ENCODE measurements at regions not wholly inside any gene's neighbourhood (a gene's known extent, or its start where the extent isn't known, plus 50 kb on each side); places are given as distances from the start of the nearest gene placed in this dataset.

- Histone ChIP-seq H3K4me1 (ENCODE audit: control insufficient read depth, insufficient read depth, low read length, poor library complexity, severe bottlenecking) (peaks cover 15% of the 10 kb centered on the region), H3K27ac (ENCODE audit: low read depth, low read length, severe bottlenecking) (peak overlapping the region; percentile 43), H3K36me3 (ENCODE audit: control insufficient read depth, insufficient read depth, low read length) (no peaks in the 10 kb centered on the region), H3K4me3 (ENCODE audit: extremely low read depth, insufficient read depth, low read length, poor library complexity, severe bottlenecking) (no peak overlapping the region), H3K9me3 (ENCODE audit: control insufficient read depth, low read length) (no peaks in the 10 kb centered on the region)
- WGBS, 2 experiments (ENCODE audit: insufficient coverage in 2 of 2) = 94 to 100% methylated on average over 1 to 5 of the region's 5 CpGs
Measured at GRCh38 chr11:35077709-35078469, 61.1 kb upstream of the CD44 start.

- Histone ChIP-seq H3K4me3 (ENCODE audit: extremely low read depth, insufficient read depth, low read length, poor library complexity, severe bottlenecking) (no peak overlapping the region), H3K27ac (ENCODE audit: low read depth, low read length, severe bottlenecking) (no peak overlapping the region), H3K9me3 (ENCODE audit: control insufficient read depth, low read length) (no peaks in the 10 kb centered on the region), H3K36me3 (ENCODE audit: control insufficient read depth, insufficient read depth, low read length) (no peaks in the 10 kb centered on the region), H3K4me1 (ENCODE audit: control insufficient read depth, insufficient read depth, low read length, poor library complexity, severe bottlenecking) (peaks cover 20% of the 10 kb centered on the region)
- 89 to 94% methylated on average over 1 of the region's 1 CpG for WGBS, 2 experiments (ENCODE audit: insufficient coverage in 2 of 2)
Measured at GRCh38 chr11:35078470-35078735, 60.6 kb upstream of the CD44 start.

DNA sequence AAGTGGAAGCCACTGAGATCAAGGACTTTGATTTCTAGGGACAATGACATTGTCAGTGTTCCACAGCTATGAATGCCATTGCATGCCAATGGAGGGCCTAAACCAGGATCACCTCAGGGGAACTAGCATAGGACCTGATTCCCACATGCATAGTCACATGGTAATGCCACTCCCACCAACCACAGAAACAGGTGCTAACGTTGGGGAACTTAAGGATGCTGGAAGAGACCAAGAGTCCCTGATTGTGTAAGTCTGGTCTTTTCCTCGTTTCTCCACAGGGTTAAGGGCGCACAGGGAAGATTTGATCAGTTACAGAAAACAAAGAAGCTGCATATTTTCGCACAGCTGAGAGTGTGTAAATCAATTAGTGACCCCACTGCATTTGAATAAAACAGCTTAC, 59.4 kb upstream of the CD44 start:
- Histone ChIP-seq H3K27ac (ENCODE audit: low read depth, low read length, severe bottlenecking) (no peak overlapping the region), H3K4me3 (ENCODE audit: extremely low read depth, insufficient read depth, low read length, poor library complexity, severe bottlenecking) (no peak overlapping the region), H3K4me1 (ENCODE audit: control insufficient read depth, insufficient read depth, low read length, poor library complexity, severe bottlenecking) (peaks cover 21% of the 10 kb centered on the region), H3K9me3 (ENCODE audit: control insufficient read depth, low read length) (no peaks in the 10 kb centered on the region), H3K36me3 (ENCODE audit: control insufficient read depth, insufficient read depth, low read length) (no peaks in the 10 kb centered on the region)
- WGBS, 2 experiments (ENCODE audit: insufficient coverage in 2 of 2) = 90 to 100% methylated on average over 2 to 3 of the region's 4 CpGs

- Histone ChIP-seq H3K4me1 (ENCODE audit: control insufficient read depth, insufficient read depth, low read length, poor library complexity, severe bottlenecking) (peaks cover 18% of the 10 kb centered on the region), H3K27ac (ENCODE audit: low read depth, low read length, severe bottlenecking) (peak overlapping the region; percentile 77), H3K4me3 (ENCODE audit: extremely low read depth, insufficient read depth, low read length, poor library complexity, severe bottlenecking) (no peak overlapping the region), H3K9me3 (ENCODE audit: control insufficient read depth, low read length) (no peaks in the 10 kb centered on the region), H3K36me3 (ENCODE audit: control insufficient read depth, insufficient read depth, low read length) (no peaks in the 10 kb centered on the region)
- 93 to 100% methylated on average over 3 to 12 of the region's 15 CpGs for WGBS, 2 experiments (ENCODE audit: insufficient coverage in 2 of 2)
Measured at GRCh38 chr11:35082321-35083180, 56.4 kb upstream of the CD44 start.

DNA sequence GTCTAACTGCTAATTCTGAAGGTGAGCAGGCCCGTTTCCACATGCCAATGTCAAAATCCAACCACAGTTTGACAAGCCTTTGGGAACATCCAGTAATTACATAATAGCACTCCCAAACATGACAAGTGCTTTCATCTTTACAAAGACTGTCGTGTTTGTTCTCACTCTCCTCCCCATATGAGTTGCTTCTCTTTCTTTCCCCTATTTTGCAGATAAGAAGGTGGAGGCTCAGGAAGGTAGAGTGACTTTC, 55.9 kb upstream of the CD44 start:
- Histone ChIP-seq H3K27ac (ENCODE audit: low read depth, low read length, severe bottlenecking) (peak overlapping the region; percentile 68), H3K36me3 (ENCODE audit: control insufficient read depth, insufficient read depth, low read length) (no peaks in the 10 kb centered on the region), H3K4me3 (ENCODE audit: extremely low read depth, insufficient read depth, low read length, poor library complexity, severe bottlenecking) (no peak overlapping the region), H3K9me3 (ENCODE audit: control insufficient read depth, low read length) (no peaks in the 10 kb centered on the region), H3K4me1 (ENCODE audit: control insufficient read depth, insufficient read depth, low read length, poor library complexity, severe bottlenecking) (peaks cover 20% of the 10 kb centered on the region)
- 100% methylated on average over 1 to 2 of the region's 2 CpGs for WGBS, 2 experiments (ENCODE audit: insufficient coverage in 2 of 2)

GRCh38 chr11:35083431-35084238, 55.3 kb upstream of the CD44 start:
- Histone ChIP-seq H3K27ac (ENCODE audit: low read depth, low read length, severe bottlenecking) (peak overlapping the region; percentile 68), H3K4me3 (ENCODE audit: extremely low read depth, insufficient read depth, low read length, poor library complexity, severe bottlenecking) (no peak overlapping the region), H3K4me1 (ENCODE audit: control insufficient read depth, insufficient read depth, low read length, poor library complexity, severe bottlenecking) (peaks cover 20% of the 10 kb centered on the region), H3K36me3 (ENCODE audit: control insufficient read depth, insufficient read depth, low read length) (no peaks in the 10 kb centered on the region), H3K9me3 (ENCODE audit: control insufficient read depth, low read length) (no peaks in the 10 kb centered on the region)
- WGBS, 2 experiments (ENCODE audit: insufficient coverage in 2 of 2) = 68 to 76% methylated on average over 5 of the region's 11 CpGs

DNA sequence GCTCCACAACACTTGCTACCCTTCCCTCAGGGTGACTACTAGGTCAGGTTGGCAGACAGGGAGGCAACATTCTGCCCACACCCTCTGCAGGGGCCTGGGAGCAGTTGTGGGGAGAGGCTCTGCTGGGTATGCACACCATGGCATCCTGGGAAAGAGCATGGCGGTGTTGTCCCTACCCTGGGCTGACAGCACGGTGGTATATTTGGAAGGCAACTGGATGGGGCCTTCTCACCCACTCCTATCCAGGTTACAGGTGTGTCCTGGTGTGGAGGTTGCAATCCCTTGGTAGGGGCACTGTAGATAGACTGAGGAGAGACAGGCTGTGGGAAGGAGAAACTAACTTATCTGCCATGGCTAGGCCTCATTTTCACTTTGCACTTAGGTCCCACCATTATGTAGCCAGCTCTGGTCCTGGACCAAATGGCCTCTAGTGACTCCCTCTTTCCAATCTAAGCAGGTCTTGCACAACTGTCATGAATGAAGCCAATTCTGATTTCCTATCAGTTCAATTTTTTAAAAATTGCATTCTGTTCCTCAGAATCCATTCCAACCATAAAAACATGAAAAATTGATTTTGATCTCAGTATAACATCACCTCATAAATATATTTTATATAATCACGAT, 54.0 kb upstream of the CD44 start:
- Histone ChIP-seq H3K36me3 (ENCODE audit: control insufficient read depth, insufficient read depth, low read length) (no peaks in the 10 kb centered on the region), H3K4me3 (ENCODE audit: extremely low read depth, insufficient read depth, low read length, poor library complexity, severe bottlenecking) (no peak overlapping the region), H3K4me1 (ENCODE audit: control insufficient read depth, insufficient read depth, low read length, poor library complexity, severe bottlenecking) (peaks cover 20% of the 10 kb centered on the region), H3K9me3 (ENCODE audit: control insufficient read depth, low read length) (no peaks in the 10 kb centered on the region), H3K27ac (ENCODE audit: low read depth, low read length, severe bottlenecking) (no peak overlapping the region)
- WGBS, 2 experiments (ENCODE audit: insufficient coverage in 2 of 2) = 100% methylated on average over 1 of the region's 3 CpGs; no CpG with 5 or more reads in 1 of the 2 experiments

DNA sequence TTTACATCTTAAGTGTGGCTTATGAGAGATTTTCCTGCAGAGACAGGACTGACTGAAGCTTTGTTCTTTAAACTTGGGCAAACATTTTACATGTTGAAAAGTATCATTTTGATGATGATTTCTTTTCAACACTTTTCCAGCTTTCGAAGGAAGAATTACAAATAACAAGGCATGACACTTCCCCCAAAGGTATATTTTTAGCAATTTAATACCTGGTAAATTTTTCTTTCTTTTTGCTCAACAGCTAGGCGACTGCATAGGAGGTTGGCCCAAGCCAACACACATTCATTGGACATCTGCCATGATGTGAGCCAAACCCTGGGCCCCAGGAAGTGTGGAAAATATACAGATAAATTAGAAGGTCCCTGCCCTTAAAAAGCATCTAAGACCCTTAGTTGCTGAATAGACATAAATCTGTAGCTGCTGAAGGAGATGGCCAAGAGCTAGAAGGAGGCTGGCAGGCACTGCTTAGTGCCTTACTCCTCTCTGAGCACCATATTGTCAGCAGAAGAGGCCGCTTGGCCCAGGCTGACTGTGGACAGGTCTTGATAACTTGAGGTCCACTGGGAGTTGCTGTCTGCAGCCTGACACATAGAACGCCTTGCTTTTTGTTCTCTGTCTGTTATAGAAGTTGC, 53.3 kb upstream of the CD44 start:
- 92 to 100% methylated on average over 2 of the region's 4 CpGs for WGBS, 2 experiments (ENCODE audit: insufficient coverage in 2 of 2)
- Histone ChIP-seq H3K36me3 (ENCODE audit: control insufficient read depth, insufficient read depth, low read length) (no peaks in the 10 kb centered on the region), H3K4me3 (ENCODE audit: extremely low read depth, insufficient read depth, low read length, poor library complexity, severe bottlenecking) (no peak overlapping the region), H3K27ac (ENCODE audit: low read depth, low read length, severe bottlenecking) (no peak overlapping the region), H3K9me3 (ENCODE audit: control insufficient read depth, low read length) (no peaks in the 10 kb centered on the region), H3K4me1 (ENCODE audit: control insufficient read depth, insufficient read depth, low read length, poor library complexity, severe bottlenecking) (peaks cover 20% of the 10 kb centered on the region)

GRCh38 chr11:35087648-35088047, 51.3 kb upstream of the CD44 start:
- Histone ChIP-seq H3K9me3 (ENCODE audit: control insufficient read depth, low read length) (no peaks in the 10 kb centered on the region), H3K4me3 (ENCODE audit: extremely low read depth, insufficient read depth, low read length, poor library complexity, severe bottlenecking) (no peak overlapping the region), H3K4me1 (ENCODE audit: control insufficient read depth, insufficient read depth, low read length, poor library complexity, severe bottlenecking) (peaks cover 12% of the 10 kb centered on the region), H3K27ac (ENCODE audit: low read depth, low read length, severe bottlenecking) (peak overlapping the region; percentile 17), H3K36me3 (ENCODE audit: control insufficient read depth, insufficient read depth, low read length) (no peaks in the 10 kb centered on the region)
- no CpG with 5 or more reads among the region's 1 CpG for WGBS, 2 experiments (ENCODE audit: insufficient coverage in 2 of 2)

DNA sequence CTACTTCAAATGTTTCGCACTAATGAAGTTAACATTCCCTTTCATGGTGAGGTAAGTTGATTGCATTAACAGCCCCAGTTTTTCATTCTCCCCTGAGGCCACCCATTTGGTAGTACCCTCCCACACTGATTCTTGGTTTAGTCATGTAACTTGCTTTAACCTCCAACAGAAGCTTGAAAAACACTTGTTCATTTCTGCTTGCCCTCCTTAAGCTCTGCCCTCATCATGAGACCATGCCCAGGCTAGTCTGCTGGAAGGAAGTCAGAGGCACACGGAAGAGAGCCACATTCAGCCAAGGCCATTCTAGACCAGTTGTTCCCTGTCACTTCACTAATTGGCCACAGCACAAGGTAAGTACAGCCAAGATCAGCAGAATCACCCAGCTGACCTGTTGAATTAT, 50.7 kb upstream of the CD44 start:
- Histone ChIP-seq H3K4me1 (ENCODE audit: control insufficient read depth, insufficient read depth, low read length, poor library complexity, severe bottlenecking) (peaks cover 6% of the 10 kb centered on the region), H3K36me3 (ENCODE audit: control insufficient read depth, insufficient read depth, low read length) (no peaks in the 10 kb centered on the region), H3K4me3 (ENCODE audit: extremely low read depth, insufficient read depth, low read length, poor library complexity, severe bottlenecking) (no peak overlapping the region), H3K9me3 (ENCODE audit: control insufficient read depth, low read length) (no peaks in the 10 kb centered on the region), H3K27ac (ENCODE audit: low read depth, low read length, severe bottlenecking) (no peak overlapping the region)
- WGBS, 2 experiments (ENCODE audit: insufficient coverage in 2 of 2) = 89 to 100% methylated on average over 1 of the region's 2 CpGs
